Nucleus accumbens (tissue), 56 donors: ENCODE measurements at regions not wholly inside any gene's neighbourhood (a gene's known extent, or its start where the extent isn't known, plus 50 kb on each side); places are given as distances from the start of the nearest gene placed in this dataset.

ENCODE experiments used
- DNase-seq, 56 donors: peaks; one replicate each; lab custom pipeline; 2025; lab: John Stamatoyannopoulos, UW

GRCh38 chr3:106160396-106160795, 291.6 kb upstream of the CBLB start:
- DNase-seq = no peak

GRCh38 chr3:106161246-106161645, 292.4 kb upstream of the CBLB start:
- no peak for DNase-seq

GRCh38 chr3:106167728-106168127, 298.9 kb upstream of the CBLB start:
- no peak for DNase-seq

- no peak for DNase-seq
These were observed 300.3 kb upstream of the CBLB start for GRCh38 chr3:106168962-106169750.

- no peak for DNase-seq
These were observed 301.8 kb upstream of the CBLB start for GRCh38 chr3:106170636-106171035.

- DNase-seq = no peak
These were observed 303.3 kb upstream of the CBLB start for GRCh38 chr3:106172101-106172500.

GRCh38 chr3:106172780-106173179, 304.0 kb upstream of the CBLB start:
- no peak for DNase-seq

- DNase-seq = no peak
These were observed 306.5 kb upstream of the CBLB start for GRCh38 chr3:106175276-106175675.

GRCh38 chr3:106176734-106177133, 307.9 kb upstream of the CBLB start:
- DNase-seq = no peak

GRCh38 chr3:106182950-106183511, 314.2 kb upstream of the CBLB start:
- no peak for DNase-seq

GRCh38 chr3:106183762-106184391, 315.1 kb upstream of the CBLB start:
- no peak for DNase-seq

GRCh38 chr3:106184540-106185457, 316.0 kb upstream of the CBLB start:
- DNase-seq = no peak

GRCh38 chr3:106185949-106186348, 317.1 kb upstream of the CBLB start:
- DNase-seq = no peak

GRCh38 chr3:106190296-106190695, 321.5 kb upstream of the CBLB start:
- DNase-seq = no peak

- no peak for DNase-seq
These were observed 322.4 kb upstream of the CBLB start for GRCh38 chr3:106191211-106191610.

- DNase-seq = no peak
These were observed 323.1 kb upstream of the CBLB start for GRCh38 chr3:106191913-106192312.

- DNase-seq = no peak
These were observed 325.1 kb upstream of the CBLB start for GRCh38 chr3:106193876-106194275.

- DNase-seq = no peak
These were observed 325.9 kb upstream of the CBLB start for GRCh38 chr3:106194726-106195125.

GRCh38 chr3:106197532-106198194, 328.9 kb upstream of the CBLB start:
- DNase-seq = no peak

- DNase-seq = no peak
These were observed 335.5 kb upstream of the CBLB start for GRCh38 chr3:106204160-106204868.
